ENCODE measurements at regions not wholly inside any gene's neighbourhood (a gene's known extent, or its start where the extent isn't known, plus 50 kb on each side); places are given as distances from the start of the nearest gene placed in this dataset.

- TF ChIP-seq ZBTB7A (IDR thresholded peaks at IDR 0.05; ENCODE audit: low read depth) (no peak), YY1 (IDR thresholded peaks at IDR 0.05; ENCODE audit: low read depth) (no peak), RAD21 (IDR thresholded peaks at IDR 0.05; ENCODE audit: low read depth) (no peak), FOXM1 (IDR thresholded peaks at IDR 0.05; ENCODE audit: borderline replicate concordance, low read depth) (no peak), NFIC (IDR thresholded peaks at IDR 0.05) (no peak), TCF12 (IDR thresholded peaks at IDR 0.05; ENCODE audit: low read depth) (no peak), EP300 (IDR thresholded peaks at IDR 0.05; ENCODE audit: borderline replicate concordance) (no peak), TAF1 (IDR thresholded peaks at IDR 0.05; ENCODE audit: low read depth) (no peak), CREB1 (IDR thresholded peaks at IDR 0.05; ENCODE audit: low read depth) (no peak), CEBPB (IDR thresholded peaks at IDR 0.05) (no peak)
- TF ChIP-seq, protein P1, sequence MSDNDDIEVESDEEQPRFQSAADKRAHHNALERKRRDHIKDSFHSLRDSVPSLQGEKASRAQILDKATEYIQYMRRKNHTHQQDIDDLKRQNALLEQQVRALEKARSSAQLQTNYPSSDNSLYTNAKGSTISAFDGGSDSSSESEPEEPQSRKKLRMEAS (IDR thresholded peaks at IDR 0.05): no peak
- TF ChIP-seq, protein P2, sequence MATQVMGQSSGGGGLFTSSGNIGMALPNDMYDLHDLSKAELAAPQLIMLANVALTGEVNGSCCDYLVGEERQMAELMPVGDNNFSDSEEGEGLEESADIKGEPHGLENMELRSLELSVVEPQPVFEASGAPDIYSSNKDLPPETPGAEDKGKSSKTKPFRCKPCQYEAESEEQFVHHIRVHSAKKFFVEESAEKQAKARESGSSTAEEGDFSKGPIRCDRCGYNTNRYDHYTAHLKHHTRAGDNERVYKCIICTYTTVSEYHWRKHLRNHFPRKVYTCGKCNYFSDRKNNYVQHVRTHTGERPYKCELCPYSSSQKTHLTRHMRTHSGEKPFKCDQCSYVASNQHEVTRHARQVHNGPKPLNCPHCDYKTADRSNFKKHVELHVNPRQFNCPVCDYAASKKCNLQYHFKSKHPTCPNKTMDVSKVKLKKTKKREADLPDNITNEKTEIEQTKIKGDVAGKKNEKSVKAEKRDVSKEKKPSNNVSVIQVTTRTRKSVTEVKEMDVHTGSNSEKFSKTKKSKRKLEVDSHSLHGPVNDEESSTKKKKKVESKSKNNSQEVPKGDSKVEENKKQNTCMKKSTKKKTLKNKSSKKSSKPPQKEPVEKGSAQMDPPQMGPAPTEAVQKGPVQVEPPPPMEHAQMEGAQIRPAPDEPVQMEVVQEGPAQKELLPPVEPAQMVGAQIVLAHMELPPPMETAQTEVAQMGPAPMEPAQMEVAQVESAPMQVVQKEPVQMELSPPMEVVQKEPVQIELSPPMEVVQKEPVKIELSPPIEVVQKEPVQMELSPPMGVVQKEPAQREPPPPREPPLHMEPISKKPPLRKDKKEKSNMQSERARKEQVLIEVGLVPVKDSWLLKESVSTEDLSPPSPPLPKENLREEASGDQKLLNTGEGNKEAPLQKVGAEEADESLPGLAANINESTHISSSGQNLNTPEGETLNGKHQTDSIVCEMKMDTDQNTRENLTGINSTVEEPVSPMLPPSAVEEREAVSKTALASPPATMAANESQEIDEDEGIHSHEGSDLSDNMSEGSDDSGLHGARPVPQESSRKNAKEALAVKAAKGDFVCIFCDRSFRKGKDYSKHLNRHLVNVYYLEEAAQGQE (IDR thresholded peaks at IDR 0.05; ENCODE audit: low read depth): no peak
Measured at GRCh38 chr7:45256309-45256708, 98.7 kb downstream of the RAMP3 start.

DNA sequence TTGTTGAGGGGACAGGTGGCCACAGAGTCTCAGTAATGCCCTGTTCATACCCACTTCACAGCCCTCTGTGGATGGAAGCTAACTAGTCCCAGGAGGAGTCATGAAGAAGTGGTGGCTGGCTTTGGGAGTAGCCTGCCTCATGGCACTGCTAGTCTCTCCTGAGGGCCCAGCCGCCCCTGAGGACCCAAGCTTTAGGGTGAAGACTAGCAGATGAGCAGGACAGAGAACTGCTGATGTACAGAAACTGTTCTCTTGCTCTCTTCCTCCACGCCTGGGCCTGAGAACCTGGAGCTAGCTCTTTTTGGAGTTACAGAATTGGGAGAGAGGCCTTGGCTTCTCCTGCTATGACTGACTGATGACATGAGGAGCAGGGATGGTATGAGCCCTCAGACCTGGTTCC lies 99.2 kb downstream of the RAMP3 start:
- TF ChIP-seq EP300 (IDR thresholded peaks at IDR 0.05; ENCODE audit: borderline replicate concordance) (no peak), TCF12 (IDR thresholded peaks at IDR 0.05; ENCODE audit: low read depth) (no peak), ZBTB7A (IDR thresholded peaks at IDR 0.05; ENCODE audit: low read depth) (no peak), RAD21 (IDR thresholded peaks at IDR 0.05; ENCODE audit: low read depth) (no peak), TAF1 (IDR thresholded peaks at IDR 0.05; ENCODE audit: low read depth) (no peak), YY1 (IDR thresholded peaks at IDR 0.05; ENCODE audit: low read depth) (no peak), CREB1 (IDR thresholded peaks at IDR 0.05; ENCODE audit: low read depth) (no peak)
- TF ChIP-seq, protein P2 (IDR thresholded peaks at IDR 0.05; ENCODE audit: low read depth): no peak
- TF ChIP-seq, protein P3, sequence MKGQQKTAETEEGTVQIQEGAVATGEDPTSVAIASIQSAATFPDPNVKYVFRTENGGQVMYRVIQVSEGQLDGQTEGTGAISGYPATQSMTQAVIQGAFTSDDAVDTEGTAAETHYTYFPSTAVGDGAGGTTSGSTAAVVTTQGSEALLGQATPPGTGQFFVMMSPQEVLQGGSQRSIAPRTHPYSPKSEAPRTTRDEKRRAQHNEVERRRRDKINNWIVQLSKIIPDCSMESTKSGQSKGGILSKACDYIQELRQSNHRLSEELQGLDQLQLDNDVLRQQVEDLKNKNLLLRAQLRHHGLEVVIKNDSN (IDR thresholded peaks at IDR 0.05): no peak

GRCh38 chr7:45257284-45257683 lies 99.7 kb downstream of the RAMP3 start:
- TF ChIP-seq, protein P2 (IDR thresholded peaks at IDR 0.05; ENCODE audit: low read depth): no peak
- TF ChIP-seq CEBPB (IDR thresholded peaks at IDR 0.05): no peak

DNA sequence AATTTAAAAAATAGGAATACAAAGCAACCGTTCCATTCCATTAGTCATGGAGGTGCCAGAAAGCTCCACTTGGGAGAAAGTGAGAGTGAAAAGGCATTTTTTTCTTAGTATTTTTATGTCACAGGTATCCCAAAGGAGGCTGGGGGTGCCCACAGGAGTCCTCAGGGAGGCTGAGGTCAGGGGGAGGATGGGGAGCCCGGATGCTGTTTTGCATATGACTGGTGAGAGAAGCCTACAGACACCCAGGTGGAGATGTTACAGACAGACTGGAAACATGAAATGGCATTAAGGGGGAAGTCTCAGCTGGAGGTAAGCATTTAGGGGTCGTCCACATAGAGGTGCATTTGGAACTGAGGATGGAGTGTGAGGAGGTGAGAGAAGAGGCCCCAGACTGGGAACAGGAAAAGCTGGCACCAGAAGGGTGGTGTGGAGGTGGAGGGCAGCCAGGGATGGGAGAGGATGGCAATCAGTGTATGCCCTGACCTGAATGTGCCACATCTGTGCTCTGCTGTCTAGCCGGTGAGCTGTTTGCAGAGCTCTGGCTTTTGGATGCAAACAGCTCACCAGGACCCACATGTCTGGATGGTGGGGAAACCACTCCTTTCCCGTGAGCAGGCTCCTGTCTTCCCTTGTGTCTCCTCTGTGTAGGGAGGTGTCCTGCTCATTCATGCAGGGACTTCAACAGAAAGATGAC lies 101.1 kb downstream of the RAMP3 start:
- TF ChIP-seq FOXM1 (IDR thresholded peaks at IDR 0.05; ENCODE audit: borderline replicate concordance, low read depth): no peak
- no peak for TF ChIP-seq NFIC (IDR thresholded peaks at IDR 0.05)
- TF ChIP-seq ZBTB7A (IDR thresholded peaks at IDR 0.05; ENCODE audit: low read depth): no peak
- no peak for TF ChIP-seq TAF1 (IDR thresholded peaks at IDR 0.05; ENCODE audit: low read depth)
- TF ChIP-seq, protein P1 (IDR thresholded peaks at IDR 0.05): no peak
- TF ChIP-seq, protein P3 (IDR thresholded peaks at IDR 0.05): no peak
- TF ChIP-seq, protein P2 (IDR thresholded peaks at IDR 0.05; ENCODE audit: low read depth): no peak
- no peak for TF ChIP-seq RAD21 (IDR thresholded peaks at IDR 0.05; ENCODE audit: low read depth)
- no peak for TF ChIP-seq TEAD4 (IDR thresholded peaks at IDR 0.05)
- TF ChIP-seq CEBPB (IDR thresholded peaks at IDR 0.05): no peak
- no peak for TF ChIP-seq CREB1 (IDR thresholded peaks at IDR 0.05; ENCODE audit: low read depth)

Measured in Ishikawa (cell line).